Panc1 (cell line): ENCODE measurements at regions not wholly inside any gene's neighbourhood (a gene's known extent, or its start where the extent isn't known, plus 50 kb on each side); places are given as distances from the start of the nearest gene placed in this dataset.

ENCODE experiments used
- ATAC-seq: fragments of 200-7000 bp; cut with Tn5 transposase; 2 replicates; pipeline ENCODE4 v1.9.1; 2020; ENCODE audit warnings: mild to moderate bottlenecking, moderate library complexity
- BruUV-seq: library from RNA; stranded (reverse); fragments of 400-500 nt; replicated peaks from 2 replicates; lab custom pipeline; 2021; lab: Mats Ljungman, UMichigan
- CTCF ChIA-PET: fragments of 300-600 bp; sonication (Branson Sonifier 250); formaldehyde crosslinking; loops from one replicate; lab custom pipeline; 2022; ENCODE audit warnings: antibody characterized with exemption; lab: Charles Lee
- POLR2A ChIA-PET: fragments of 300-600 bp; sonication (Branson Sonifier 250); formaldehyde crosslinking; loops from one replicate; lab custom pipeline; 2022; ENCODE audit warnings: antibody characterized with exemption; lab: Charles Lee
- DNase-seq: peaks from one replicate; pipeline ENCODE4 v3.0.0-alpha.2; 2010; ENCODE audit warnings: low read depth, low spot score
- H3K27ac ChIP-seq: 2 replicates; pipeline ENCODE4 v1.5.1; 2011; ENCODE audit warnings: mild to moderate bottlenecking, low read length, inconsistent platforms
- H3K27me3 ChIP-seq: fragments of 200-500 bp; sonication (Bioruptor generic); 2 replicates; pipeline ENCODE4 v1.6.0; 2014; ENCODE audit warnings: low read length, inconsistent platforms; ENCODE audit not compliant: control insufficient read depth, insufficient read depth
- H3K36me3 ChIP-seq: fragments of 200-500 bp; sonication (Bioruptor generic); 2 replicates; pipeline ENCODE4 v1.5.1; 2014; ENCODE audit warnings: inconsistent platforms, mild to moderate bottlenecking, low read length, moderate library complexity; ENCODE audit not compliant: control insufficient read depth, insufficient read depth
- H3K4me1 ChIP-seq: 2 replicates; pipeline ENCODE4 v1.5.1; 2011; ENCODE audit warnings: inconsistent platforms, mild to moderate bottlenecking, low read length, moderate library complexity; ENCODE audit not compliant: control insufficient read depth, insufficient read depth
- H3K4me3 ChIP-seq, 2 experiments: 2 replicates each; pipeline ENCODE4 v1.5.1; 2011 to 2012; ENCODE audit warnings: low read depth in 2 of 2, low read length in 2 of 2, mild to moderate bottlenecking in 2 of 2, inconsistent platforms in 1 of 2, moderate library complexity in 1 of 2
- H3K9me3 ChIP-seq: fragments of 200-500 bp; sonication (Bioruptor generic); 2 replicates; pipeline ENCODE4 v1.5.1; 2014; ENCODE audit warnings: low read depth, mild to moderate bottlenecking, inconsistent platforms, low read length, moderate library complexity; ENCODE audit not compliant: control insufficient read depth, insufficient read depth
- POLR2AphosphoS5 ChIP-seq: IDR thresholded peaks from 2 replicates; pipeline ENCODE4 v1.6.1; 2012; ENCODE audit warnings: mild to moderate bottlenecking, low read depth, low read length, moderate library complexity
- SIN3A ChIP-seq: IDR thresholded peaks from 2 replicates; pipeline ENCODE4 v1.6.1; 2012; ENCODE audit warnings: low read depth, mild to moderate bottlenecking, low read length, moderate library complexity, borderline replicate concordance; ENCODE audit not compliant: insufficient read depth
- TCF7L2 ChIP-seq: IDR thresholded peaks from 2 replicates; pipeline ENCODE4 v1.6.1; 2011; ENCODE audit warnings: mild to moderate bottlenecking, low read depth, low read length, inconsistent platforms
- in situ Hi-C: cut with HindIII; loops from 2 replicates; pipeline ENCODE4 v1.10.0; 2016; ENCODE audit warnings: low sequenced_read_pairs, low pct_unique_long_range_greater_than_20kb
- intact Hi-C: fragments of 100-400 bp; cut with micrococcal nuclease; formaldehyde crosslinking; loops from one replicate; pipeline ENCODE4 v1.10.0; 2022; ENCODE audit not compliant: unreplicated experiment
- TF ChIP-seq, protein P1 (sequence below), 2 experiments: IDR thresholded peaks; 2 replicates each; pipeline ENCODE4 v1.6.1; 2011 to 2012; ENCODE audit warnings: low read depth in 2 of 2, control low read depth in 1 of 2, low read length in 1 of 2, mild to moderate bottlenecking in 1 of 2, moderate library complexity in 1 of 2; ENCODE audit not compliant: insufficient read depth in 1 of 2
- TF ChIP-seq, protein P2 (sequence below): fragments of 450-650 bp; IDR thresholded peaks from 2 replicates; pipeline ENCODE4 v1.5.1; 2017; ENCODE audit warnings: mild to moderate bottlenecking

DNA sequence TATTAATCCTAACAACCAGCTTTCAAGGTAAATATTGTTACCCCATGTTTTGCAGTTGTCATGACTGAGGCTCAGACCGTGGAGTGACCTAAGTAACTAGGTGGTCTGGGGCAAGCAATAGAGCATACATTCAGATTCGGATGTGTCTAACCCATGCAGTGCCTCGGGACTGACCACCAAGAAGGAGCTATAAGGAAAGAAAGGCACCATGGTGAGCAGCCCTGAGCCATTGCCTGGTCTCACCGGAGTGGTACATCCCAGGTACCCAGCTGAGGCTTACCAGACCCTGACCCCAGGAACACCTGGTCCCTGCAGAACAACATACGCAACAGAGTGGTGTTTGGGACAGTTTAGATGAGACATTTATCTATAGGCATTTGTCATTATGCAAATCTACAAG lies 175.5 kb upstream of the ZMIZ1 start:
- intact Hi-C loops: no loop called here

DNA sequence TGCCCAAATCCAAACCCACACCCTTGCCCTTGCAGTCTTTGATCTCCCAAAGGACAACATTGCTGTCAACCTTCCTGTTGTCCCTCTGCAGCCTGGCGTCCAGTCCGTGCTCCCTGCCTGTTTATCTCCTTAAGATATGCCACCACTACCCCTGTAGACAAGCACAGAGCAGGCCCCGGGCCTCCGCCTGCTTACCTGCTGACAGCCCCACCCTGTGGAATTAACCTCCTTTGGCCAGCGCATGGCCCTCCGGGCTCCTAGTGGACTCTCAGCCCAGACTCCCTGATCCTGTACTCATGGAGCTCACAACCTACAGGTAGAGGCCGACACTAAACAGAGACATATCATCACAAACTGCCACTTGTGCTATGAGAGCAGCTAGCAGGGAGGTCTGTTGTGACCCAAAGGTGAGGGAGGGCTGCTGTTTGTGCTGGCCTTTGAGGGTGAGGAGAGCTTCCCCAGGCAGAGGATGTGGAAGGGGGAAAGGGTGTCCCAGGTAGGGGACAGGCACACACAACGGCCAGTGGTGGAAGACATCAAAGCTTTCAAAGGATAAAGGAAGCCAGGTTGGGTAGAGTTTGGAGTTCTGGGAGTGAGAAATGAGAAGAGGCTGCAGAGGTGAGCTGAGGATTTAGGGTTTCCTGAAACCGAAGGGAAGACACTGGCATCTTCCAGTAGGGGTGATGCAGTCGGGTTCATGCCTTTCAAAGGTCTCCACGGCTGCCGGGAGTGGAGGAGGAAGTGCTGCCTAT lies 174.5 kb upstream of the ZMIZ1 start:
- ATAC-seq (no peak), DNase-seq (no peak)
- H3K27ac ChIP-seq: no peak overlapping the region
- H3K9me3 ChIP-seq: no peaks in the 10 kb centered on the region
- no peaks in the 10 kb centered on the region for H3K4me1 ChIP-seq
- no peaks in the 10 kb centered on the region for H3K27me3 ChIP-seq
- intact Hi-C loops (no loop called here), in situ Hi-C loops (no loop called here)
- ChIA-PET CTCF (interaction anchor here (0.7 kb wide), 1 partner anchor 52 kb away, joined by 3 read pairs; no protein-coding TSS in a partner anchor), POLR2A (interaction anchor here (0.6 kb wide), 1 partner anchor 93 kb away, joined by 4 read pairs; no protein-coding TSS in a partner anchor)
- H3K4me3 ChIP-seq: no peak overlapping the region
- TF ChIP-seq POLR2AphosphoS5 (no peak), TCF7L2 (no peak), SIN3A (no peak)
- TF ChIP-seq, protein P1, sequence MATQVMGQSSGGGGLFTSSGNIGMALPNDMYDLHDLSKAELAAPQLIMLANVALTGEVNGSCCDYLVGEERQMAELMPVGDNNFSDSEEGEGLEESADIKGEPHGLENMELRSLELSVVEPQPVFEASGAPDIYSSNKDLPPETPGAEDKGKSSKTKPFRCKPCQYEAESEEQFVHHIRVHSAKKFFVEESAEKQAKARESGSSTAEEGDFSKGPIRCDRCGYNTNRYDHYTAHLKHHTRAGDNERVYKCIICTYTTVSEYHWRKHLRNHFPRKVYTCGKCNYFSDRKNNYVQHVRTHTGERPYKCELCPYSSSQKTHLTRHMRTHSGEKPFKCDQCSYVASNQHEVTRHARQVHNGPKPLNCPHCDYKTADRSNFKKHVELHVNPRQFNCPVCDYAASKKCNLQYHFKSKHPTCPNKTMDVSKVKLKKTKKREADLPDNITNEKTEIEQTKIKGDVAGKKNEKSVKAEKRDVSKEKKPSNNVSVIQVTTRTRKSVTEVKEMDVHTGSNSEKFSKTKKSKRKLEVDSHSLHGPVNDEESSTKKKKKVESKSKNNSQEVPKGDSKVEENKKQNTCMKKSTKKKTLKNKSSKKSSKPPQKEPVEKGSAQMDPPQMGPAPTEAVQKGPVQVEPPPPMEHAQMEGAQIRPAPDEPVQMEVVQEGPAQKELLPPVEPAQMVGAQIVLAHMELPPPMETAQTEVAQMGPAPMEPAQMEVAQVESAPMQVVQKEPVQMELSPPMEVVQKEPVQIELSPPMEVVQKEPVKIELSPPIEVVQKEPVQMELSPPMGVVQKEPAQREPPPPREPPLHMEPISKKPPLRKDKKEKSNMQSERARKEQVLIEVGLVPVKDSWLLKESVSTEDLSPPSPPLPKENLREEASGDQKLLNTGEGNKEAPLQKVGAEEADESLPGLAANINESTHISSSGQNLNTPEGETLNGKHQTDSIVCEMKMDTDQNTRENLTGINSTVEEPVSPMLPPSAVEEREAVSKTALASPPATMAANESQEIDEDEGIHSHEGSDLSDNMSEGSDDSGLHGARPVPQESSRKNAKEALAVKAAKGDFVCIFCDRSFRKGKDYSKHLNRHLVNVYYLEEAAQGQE (IDR thresholded peaks at IDR 0.05; ENCODE audit: insufficient read depth in 1 of 2, low read depth in 2 of 2, low read length in 1 of 2): no peak
- TF ChIP-seq, protein P2, sequence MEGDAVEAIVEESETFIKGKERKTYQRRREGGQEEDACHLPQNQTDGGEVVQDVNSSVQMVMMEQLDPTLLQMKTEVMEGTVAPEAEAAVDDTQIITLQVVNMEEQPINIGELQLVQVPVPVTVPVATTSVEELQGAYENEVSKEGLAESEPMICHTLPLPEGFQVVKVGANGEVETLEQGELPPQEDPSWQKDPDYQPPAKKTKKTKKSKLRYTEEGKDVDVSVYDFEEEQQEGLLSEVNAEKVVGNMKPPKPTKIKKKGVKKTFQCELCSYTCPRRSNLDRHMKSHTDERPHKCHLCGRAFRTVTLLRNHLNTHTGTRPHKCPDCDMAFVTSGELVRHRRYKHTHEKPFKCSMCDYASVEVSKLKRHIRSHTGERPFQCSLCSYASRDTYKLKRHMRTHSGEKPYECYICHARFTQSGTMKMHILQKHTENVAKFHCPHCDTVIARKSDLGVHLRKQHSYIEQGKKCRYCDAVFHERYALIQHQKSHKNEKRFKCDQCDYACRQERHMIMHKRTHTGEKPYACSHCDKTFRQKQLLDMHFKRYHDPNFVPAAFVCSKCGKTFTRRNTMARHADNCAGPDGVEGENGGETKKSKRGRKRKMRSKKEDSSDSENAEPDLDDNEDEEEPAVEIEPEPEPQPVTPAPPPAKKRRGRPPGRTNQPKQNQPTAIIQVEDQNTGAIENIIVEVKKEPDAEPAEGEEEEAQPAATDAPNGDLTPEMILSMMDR: no peak
- BruUV-seq: no TSS peak
- no peaks in the 10 kb centered on the region for H3K36me3 ChIP-seq

More for the DNA sequence above, 175.5 kb upstream of the ZMIZ1 start:
- CTCF ChIA-PET: no interaction called here
- Histone ChIP-seq H3K4me3 (no peak overlapping the region), H3K4me1 (no peaks in the 10 kb centered on the region), H3K27me3 (no peaks in the 10 kb centered on the region), H3K27ac (no peak overlapping the region), H3K9me3 (no peaks in the 10 kb centered on the region), H3K36me3 (no peaks in the 10 kb centered on the region)
- no peak for DNase-seq
- ATAC-seq: no peak
- BruUV-seq: no TSS peak
- in situ Hi-C loops: no loop called here
- TF ChIP-seq TCF7L2: no peak
- TF ChIP-seq POLR2AphosphoS5: no peak
- TF ChIP-seq, protein P2: no peak
- TF ChIP-seq, protein P1 (IDR thresholded peaks at IDR 0.05; ENCODE audit: insufficient read depth in 1 of 2, low read depth in 2 of 2, low read length in 1 of 2): no peak
- no peak for TF ChIP-seq SIN3A
- POLR2A ChIA-PET: no interaction called here
